NT2/D1 (cell line): ENCODE measurements at regions not wholly inside any gene's neighbourhood (a gene's known extent, or its start where the extent isn't known, plus 50 kb on each side); places are given as distances from the start of the nearest gene placed in this dataset.

Source experiments
- DNase-seq: peaks from one replicate; pipeline ENCODE4 v3.0.0-alpha.2; 2011; ENCODE audit warnings: low read depth, low spot score
- H3K27me3 ChIP-seq: 2 replicates; pipeline ENCODE4 v1.6.0; 2011; ENCODE audit warnings: mild to moderate bottlenecking; ENCODE audit not compliant: insufficient read length, insufficient read depth
- H3K36me3 ChIP-seq: 2 replicates; pipeline ENCODE4 v1.6.1; 2011; ENCODE audit warnings: mild to moderate bottlenecking, low read length, mixed read lengths; ENCODE audit not compliant: insufficient read depth, insufficient read length
- H3K4me1 ChIP-seq: 2 replicates; pipeline ENCODE4 v1.5.1; 2011; ENCODE audit not compliant: insufficient read depth, insufficient read length
- H3K4me3 ChIP-seq: 2 replicates; pipeline ENCODE4 v1.5.1; 2011; ENCODE audit warnings: low read depth; ENCODE audit not compliant: insufficient read length
- H3K9ac ChIP-seq: 2 replicates; pipeline ENCODE4 v1.6.0; 2011; ENCODE audit warnings: low read depth; ENCODE audit not compliant: insufficient read length
- H3K9me3 ChIP-seq: 2 replicates; pipeline ENCODE4 v1.5.1; 2011; ENCODE audit warnings: mild to moderate bottlenecking, low read length; ENCODE audit not compliant: insufficient read depth
- SUZ12 ChIP-seq: IDR thresholded peaks from 2 replicates; pipeline ENCODE4 v1.6.1; 2011; ENCODE audit not compliant: insufficient read length, insufficient read depth; ENCODE audit errors: extremely low read depth
- YY1 ChIP-seq: IDR thresholded peaks from 2 replicates; pipeline ENCODE4 v1.6.1; 2011; ENCODE audit not compliant: insufficient read length, insufficient read depth
- ZNF274 ChIP-seq: IDR thresholded peaks from 2 replicates; pipeline ENCODE4 v1.6.1; 2011; ENCODE audit warnings: mild to moderate bottlenecking, low read depth, low read length

DNA sequence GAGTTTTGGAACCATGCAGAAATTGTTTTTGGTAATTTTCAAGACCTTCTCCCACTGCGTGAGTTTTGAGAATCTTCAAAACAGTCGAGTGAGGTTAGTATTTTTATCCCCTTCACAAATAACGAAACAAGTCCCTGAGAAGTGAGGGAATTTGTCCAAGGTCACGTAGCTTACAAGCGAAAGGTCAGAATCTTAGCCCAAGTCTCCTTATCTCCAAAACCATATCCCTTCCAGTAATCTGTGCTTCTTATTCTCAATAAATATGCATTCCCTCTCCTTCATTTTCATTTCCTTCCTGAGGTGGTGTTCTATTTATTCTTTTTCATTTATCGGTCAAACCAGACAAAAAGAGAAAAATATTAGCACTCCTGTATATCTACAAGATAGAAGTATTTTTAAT lies 163.6 kb downstream of the MREG start:
- no peak for DNase-seq
- no peak overlapping the region for H3K9ac ChIP-seq
- no peaks in the 10 kb centered on the region for H3K27me3 ChIP-seq
- TF ChIP-seq YY1: no peak
- TF ChIP-seq ZNF274: no peak
- TF ChIP-seq SUZ12: no peak
- H3K9me3 ChIP-seq: peaks cover 23% of the 10 kb centered on the region
- no peaks in the 10 kb centered on the region for H3K4me1 ChIP-seq
- H3K4me3 ChIP-seq: no peak overlapping the region
- H3K36me3 ChIP-seq: no peaks in the 10 kb centered on the region

DNA sequence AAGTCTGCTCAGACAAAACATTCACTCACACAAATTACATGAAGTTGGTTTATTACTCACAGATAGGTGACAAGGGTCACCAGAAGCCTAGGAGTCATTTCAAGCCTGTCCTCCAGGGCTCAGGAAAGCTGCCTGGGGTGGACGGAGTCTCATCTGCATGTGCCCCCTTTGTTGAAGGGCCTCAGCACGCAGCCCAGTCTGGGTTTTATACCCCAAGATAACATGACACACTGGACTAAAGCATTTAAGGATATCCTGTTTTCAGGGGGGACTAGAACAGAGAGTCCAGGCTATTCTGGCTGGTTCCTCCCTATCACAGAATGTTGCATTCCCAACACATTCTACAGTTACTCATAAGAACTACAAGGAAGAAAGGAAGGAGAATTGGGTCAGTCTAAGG lies 164.7 kb downstream of the MREG start:
- Histone ChIP-seq H3K4me3 (no peak overlapping the region), H3K4me1 (no peaks in the 10 kb centered on the region), H3K27me3 (no peaks in the 10 kb centered on the region), H3K9ac (no peak overlapping the region), H3K9me3 (peaks cover 12% of the 10 kb centered on the region; the same call in 1 of the 2 replicates), H3K36me3 (no peaks in the 10 kb centered on the region)
- no peak for DNase-seq
- TF ChIP-seq ZNF274 (no peak), YY1 (no peak)

- Histone ChIP-seq H3K27me3 (no peaks in the 10 kb centered on the region), H3K36me3 (no peaks in the 10 kb centered on the region), H3K4me3 (no peak overlapping the region), H3K4me1 (no peaks in the 10 kb centered on the region), H3K9me3 (peaks cover 7% of the 10 kb centered on the region; the same call in 1 of the 2 replicates), H3K9ac (no peak overlapping the region)
- no peak for DNase-seq
- TF ChIP-seq ZNF274 (no peak), SUZ12 (no peak), YY1 (no peak)
Measured at GRCh38 chr2:215848146-215848545, 165.2 kb downstream of the MREG start.

DNA sequence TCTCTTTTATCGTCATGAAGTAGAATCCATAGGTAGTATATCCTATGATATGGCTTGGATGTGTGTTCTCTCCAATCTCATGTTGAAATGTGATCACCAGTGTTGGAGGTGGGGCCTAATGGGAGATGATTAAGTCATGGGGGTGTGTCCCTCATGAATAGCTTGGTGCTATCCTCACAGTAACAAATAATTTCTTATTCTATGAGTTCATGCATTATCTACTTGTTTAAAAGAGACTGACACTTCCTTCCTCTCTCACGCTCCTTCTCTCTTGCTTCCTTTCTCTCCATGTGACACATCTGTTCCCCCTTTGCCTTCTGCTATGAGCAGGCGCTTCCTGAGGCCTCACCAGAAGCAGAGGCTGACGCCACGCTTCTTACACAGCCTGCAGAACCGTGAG lies 165.6 kb downstream of the MREG start:
- Histone ChIP-seq H3K27me3 (no peaks in the 10 kb centered on the region), H3K36me3 (no peaks in the 10 kb centered on the region), H3K4me3 (no peak overlapping the region), H3K9me3 (0 out of 2 replicates have a peak, but pooled peaks cover 2% of the 10 kb centered on the region), H3K9ac (no peak overlapping the region), H3K4me1 (no peaks in the 10 kb centered on the region)
- no peak for TF ChIP-seq YY1
- no peak for TF ChIP-seq SUZ12
- TF ChIP-seq ZNF274: no peak
- no peak for DNase-seq

DNA sequence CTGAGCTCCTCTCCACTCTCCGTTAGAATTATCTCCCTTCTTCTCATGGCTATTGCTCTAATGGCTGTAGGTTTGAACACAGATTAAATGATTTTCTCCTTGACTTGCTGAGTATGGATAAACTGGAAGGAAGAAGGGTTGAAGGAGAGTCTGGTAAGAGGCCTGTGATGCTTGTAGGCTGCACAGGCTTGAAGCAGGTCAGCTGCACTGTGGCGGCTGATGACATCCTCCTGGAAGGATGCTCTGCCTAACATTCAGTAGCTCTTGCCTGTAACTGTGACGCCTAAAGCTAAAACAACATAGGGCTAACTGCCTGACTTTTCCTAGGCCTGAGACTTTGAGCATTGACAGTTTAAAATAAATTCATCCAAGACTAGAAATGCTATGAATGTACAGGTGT lies 166.3 kb downstream of the MREG start:
- Histone ChIP-seq H3K36me3 (no peaks in the 10 kb centered on the region), H3K4me3 (no peak overlapping the region), H3K9ac (no peak overlapping the region), H3K27me3 (no peaks in the 10 kb centered on the region), H3K4me1 (no peaks in the 10 kb centered on the region), H3K9me3 (no peaks in the 10 kb centered on the region)
- no peak for DNase-seq
- no peak for TF ChIP-seq ZNF274
- TF ChIP-seq SUZ12: no peak
- TF ChIP-seq YY1: no peak

- DNase-seq: no peak
- Histone ChIP-seq H3K36me3 (no peaks in the 10 kb centered on the region), H3K4me1 (no peaks in the 10 kb centered on the region), H3K9me3 (no peaks in the 10 kb centered on the region), H3K27me3 (no peaks in the 10 kb centered on the region), H3K4me3 (no peak overlapping the region), H3K9ac (no peak overlapping the region)
- TF ChIP-seq ZNF274 (no peak), SUZ12 (no peak)
Measured at GRCh38 chr2:215845839-215846586, 167.3 kb downstream of the MREG start.

- H3K9me3 ChIP-seq: no peaks in the 10 kb centered on the region
- H3K4me1 ChIP-seq: no peaks in the 10 kb centered on the region
- no peak overlapping the region for H3K9ac ChIP-seq
- no peaks in the 10 kb centered on the region for H3K36me3 ChIP-seq
- H3K4me3 ChIP-seq: no peak overlapping the region
- DNase-seq: no peak
- no peak for TF ChIP-seq YY1
- no peak for TF ChIP-seq ZNF274
- no peak for TF ChIP-seq SUZ12
- no peaks in the 10 kb centered on the region for H3K27me3 ChIP-seq
Measured at GRCh38 chr2:215843579-215843978, 169.8 kb downstream of the MREG start.
